RKO (cell line): ENCODE measurements at regions not wholly inside any gene's neighbourhood (a gene's known extent, or its start where the extent isn't known, plus 50 kb on each side); places are given as distances from the start of the nearest gene placed in this dataset.
A peak's percentile ranks its signal among the peaks of the same experiment; 100 is the strongest.
"Not testable (repeated sequence)": the region's sequence is repeated elsewhere in the genome, so short reads cannot be mapped to it uniquely, and the experiment has no call there.

Source experiments
- DNase-seq: peaks from one replicate; pipeline ENCODE4 v3.0.0-alpha.2; 2016; ENCODE audit warnings: low spot score

GRCh38 chr6:147651-148050, 144.6 kb upstream of the DUSP22 start:
- DNase-seq = not testable (repeated sequence)

- DNase-seq = peak; percentile 63
These were observed 144.0 kb upstream of the DUSP22 start for GRCh38 chr6:148051-148984.

- not testable (repeated sequence) for DNase-seq
These were observed 142.1 kb upstream of the DUSP22 start for GRCh38 chr6:150147-150546.

DNA sequence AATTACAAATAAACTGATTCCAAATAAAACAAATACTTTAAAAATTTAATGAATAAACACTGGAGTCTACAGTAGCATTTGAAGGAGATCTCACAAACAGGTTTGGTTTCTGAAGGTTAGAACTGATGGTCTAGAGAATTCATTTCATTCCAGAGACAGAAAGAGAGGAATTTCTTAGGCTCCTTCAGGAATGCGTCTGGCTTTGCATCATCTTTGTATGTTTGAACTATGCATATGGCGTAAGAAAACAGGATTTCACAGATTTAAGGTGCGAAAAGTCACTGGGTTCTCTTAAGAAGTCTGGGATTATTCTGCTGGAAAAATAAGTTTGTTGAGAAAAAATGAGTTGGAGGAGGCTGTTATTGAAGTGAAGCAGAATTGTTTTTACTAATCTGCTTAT, 139.9 kb upstream of the DUSP22 start:
- not testable (repeated sequence) for DNase-seq

DNA sequence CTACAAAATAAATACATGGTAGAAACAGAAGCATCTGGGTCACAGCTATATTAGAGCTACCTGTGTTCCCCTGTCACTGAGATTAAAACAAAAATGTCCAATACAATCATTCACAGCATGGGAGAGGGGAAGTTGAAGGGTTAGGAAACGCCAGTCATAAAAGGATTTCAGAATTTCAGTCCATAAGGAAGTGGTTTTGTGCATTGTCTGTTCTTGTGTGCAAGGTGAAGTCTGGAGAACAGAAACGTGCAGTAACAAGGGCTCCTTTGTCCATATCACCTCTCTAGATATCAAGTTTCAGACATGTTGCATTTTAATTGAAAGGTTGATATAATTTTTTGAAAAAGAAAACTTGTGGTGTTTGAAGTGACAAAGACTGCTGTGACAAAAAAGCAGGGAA, 139.3 kb upstream of the DUSP22 start:
- not testable (repeated sequence) for DNase-seq

GRCh38 chr6:153867-154266, 138.4 kb upstream of the DUSP22 start:
- not testable (repeated sequence) for DNase-seq

DNA sequence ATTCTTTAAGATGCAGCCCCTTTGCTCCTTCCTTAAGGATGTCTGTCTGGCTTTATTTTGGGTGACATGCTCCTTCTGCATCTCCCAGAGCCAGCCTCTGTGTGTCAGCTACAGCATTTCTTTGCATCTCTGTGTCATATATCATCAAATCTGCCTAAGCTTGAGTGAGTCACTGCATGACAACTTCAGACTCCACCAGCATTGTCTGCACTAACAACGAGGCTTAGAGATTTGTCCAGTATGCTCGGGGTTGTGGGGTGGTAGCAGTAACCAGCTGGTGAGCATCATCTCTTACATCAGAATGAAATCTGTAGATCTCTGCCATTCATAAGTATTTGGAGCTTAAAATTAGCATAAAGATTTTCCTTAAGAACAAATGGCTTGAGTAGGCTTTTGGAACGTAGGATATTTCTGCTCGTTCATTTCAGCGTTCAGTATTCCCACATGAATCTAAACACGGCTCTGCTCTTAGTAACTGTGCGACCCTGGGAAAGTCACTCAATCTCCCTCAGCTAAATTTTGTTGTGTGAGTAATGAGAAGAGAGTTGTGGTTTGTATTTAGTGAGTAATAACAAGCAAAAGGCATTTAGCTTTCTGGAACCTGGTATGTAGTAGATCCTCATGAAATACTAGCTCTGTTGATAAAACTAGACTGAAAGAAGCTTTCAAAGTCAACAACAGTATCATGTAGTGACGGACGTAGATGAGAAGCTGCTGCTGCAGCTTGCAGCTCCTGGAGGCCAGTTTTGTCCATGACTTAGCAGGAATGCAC, 137.8 kb upstream of the DUSP22 start:
- peak; percentile 55 for DNase-seq

DNA sequence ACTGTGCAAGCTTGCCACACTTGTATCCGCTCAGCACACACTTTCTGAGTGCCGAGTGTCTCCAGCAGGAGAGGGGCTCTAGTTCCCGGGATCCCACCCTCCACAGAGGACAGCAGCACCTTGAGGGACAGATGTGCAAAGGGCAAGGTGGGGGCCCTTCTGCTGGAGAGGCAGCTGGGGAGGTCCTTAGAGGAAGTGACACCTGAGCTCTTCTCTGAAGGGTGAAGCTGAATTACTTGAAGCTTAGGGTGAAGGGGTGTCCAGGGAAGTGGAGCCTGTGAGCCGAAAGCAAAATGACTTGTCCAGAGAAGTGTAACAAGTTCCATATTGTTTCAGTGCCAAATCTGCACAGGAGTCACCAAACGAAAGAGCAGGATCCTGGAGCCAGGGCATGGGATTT, 136.3 kb upstream of the DUSP22 start:
- DNase-seq = no peak

GRCh38 chr6:156441-157140, 135.7 kb upstream of the DUSP22 start:
- not testable (repeated sequence) for DNase-seq

DNA sequence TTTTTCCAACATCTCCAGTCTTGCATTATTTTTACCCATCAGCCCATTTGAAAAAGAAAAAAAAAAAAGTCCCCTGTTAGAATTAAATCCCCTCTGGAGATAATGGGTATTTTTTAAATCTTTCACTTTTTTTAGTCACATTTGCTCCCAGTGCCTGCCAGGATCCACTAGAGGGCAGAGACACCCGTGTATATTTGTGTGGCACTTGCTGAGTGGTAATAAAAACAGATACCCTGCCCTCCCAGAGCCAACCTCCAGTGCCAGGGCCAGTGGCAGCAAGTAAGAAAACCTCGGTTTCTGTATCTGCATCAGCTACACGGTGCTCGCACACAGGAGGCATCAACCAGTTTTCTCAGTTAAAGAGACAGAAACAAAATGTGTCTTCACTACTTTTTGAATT, 135.1 kb upstream of the DUSP22 start:
- peak; percentile 14 for DNase-seq

DNA sequence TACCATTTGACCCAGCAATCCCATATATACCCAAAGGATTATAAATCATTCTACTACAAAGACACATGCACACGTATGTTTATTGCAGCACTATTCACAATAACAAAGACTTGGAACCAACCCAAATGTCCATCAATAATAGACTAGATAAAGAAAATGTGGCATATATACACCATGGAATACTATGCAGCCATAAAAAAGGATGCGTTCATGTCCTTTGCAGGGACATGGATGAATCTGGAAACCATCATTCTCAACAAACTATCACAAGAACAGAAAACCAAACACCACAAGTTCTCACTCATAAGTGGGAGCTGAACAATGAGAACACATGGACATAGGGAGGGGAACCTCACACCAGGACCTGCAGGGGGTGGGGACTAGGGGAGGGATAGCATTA, 130.6 kb upstream of the DUSP22 start:
- DNase-seq = not testable (repeated sequence)

DNA sequence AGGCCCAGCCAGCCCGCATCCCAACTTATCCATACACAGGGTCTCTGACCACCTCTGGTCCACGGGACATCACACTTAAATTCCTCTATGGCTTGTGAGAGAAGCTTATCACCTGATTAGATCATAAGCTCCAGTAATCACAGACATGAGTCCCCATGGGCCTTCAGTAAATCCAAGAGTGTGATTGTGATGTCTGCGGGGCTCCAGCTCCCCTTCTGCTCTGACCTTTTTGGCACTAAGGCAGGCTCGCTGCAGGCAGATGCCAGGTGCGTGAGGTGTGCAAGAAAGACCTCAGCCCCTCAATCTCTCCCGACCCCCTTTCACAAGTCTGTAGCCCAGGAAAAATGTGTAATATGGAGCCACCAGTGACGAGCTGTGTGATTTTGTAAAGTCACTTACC, 127.6 kb upstream of the DUSP22 start:
- DNase-seq = no peak

- no peak for DNase-seq
These were observed 127.0 kb upstream of the DUSP22 start for GRCh38 chr6:165263-165662.

GRCh38 chr6:165906-166305, 126.4 kb upstream of the DUSP22 start:
- DNase-seq = no peak

GRCh38 chr6:168865-169455, 123.3 kb upstream of the DUSP22 start:
- peak; percentile 67 for DNase-seq

DNA sequence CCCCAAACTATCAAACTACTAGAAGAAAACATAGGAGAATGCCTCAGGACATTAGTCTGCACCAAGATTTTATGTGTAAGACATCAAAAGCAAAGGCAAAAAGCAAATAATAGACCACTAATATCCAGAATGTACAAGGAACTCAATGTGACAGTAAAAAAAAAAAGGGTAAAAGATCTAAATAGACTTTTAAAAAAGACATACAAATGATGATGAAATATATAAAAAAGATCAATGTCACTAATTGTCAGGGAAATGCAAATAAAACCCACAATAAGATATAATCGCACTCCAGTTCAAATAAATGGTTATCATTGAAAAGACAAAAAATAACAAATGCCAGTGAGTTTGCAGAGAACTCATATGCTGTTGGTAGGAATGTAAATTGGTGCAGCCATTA, 118.3 kb upstream of the DUSP22 start:
- DNase-seq = no peak

DNA sequence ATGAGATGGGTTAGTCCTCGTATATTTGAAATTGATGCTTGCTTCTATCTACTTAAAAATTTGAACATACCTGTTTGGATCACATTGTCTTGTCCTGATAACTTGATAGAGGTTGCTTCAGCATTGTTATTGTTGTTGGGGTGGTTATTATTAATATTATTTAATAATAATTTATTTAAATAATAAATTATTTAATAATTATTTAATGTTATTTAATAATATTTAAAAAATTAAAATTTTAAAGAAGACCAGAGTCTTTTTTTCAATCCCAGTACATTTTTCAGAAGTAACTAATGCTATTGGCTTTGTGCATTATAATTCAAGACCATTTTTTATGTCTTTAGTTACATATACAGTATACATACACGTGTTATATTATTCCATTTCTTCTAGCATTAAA, 116.6 kb upstream of the DUSP22 start:
- no peak for DNase-seq

DNA sequence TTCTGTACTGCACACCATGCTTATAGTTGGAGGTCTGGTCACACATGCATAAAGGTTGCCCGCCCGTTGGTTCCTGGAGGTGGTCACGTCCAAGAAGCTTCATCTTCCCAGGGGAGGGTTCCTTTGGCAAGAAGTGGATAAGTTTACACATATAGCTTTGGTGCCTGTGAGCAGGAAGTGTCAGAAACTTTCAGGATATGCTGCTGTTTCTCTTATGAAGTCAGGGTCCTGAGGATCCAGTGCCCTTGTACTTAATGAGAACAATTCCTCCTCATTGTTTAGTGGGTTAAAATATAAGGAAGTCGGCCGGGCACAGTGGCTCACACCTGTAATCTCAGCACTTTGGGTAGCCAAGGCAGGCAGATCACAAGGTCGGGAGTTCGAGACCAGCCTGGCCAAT, 115.5 kb upstream of the DUSP22 start:
- no peak for DNase-seq

DNA sequence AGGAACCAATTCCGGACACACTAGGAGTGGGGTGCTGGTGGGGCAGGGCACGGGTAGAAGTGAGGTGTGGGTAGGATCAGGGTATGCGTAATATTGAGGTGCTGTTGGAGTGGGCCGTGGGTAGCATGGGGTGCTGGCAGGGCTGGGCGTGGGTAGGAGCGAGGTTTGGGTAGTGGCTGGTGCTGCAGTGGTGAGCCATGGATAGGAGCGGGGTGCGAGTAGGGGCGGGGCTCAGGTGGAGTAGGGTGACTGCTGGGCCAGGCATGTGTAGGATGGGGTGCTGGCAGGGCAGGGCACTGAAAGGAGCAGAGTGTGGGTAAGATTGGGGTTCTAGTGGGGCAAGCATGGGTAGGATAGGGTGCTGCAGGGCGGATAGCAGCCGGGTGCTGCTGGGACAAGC, 114.2 kb upstream of the DUSP22 start:
- DNase-seq = no peak

- not testable (repeated sequence) for DNase-seq
These were observed 113.4 kb upstream of the DUSP22 start for GRCh38 chr6:178929-179328.

DNA sequence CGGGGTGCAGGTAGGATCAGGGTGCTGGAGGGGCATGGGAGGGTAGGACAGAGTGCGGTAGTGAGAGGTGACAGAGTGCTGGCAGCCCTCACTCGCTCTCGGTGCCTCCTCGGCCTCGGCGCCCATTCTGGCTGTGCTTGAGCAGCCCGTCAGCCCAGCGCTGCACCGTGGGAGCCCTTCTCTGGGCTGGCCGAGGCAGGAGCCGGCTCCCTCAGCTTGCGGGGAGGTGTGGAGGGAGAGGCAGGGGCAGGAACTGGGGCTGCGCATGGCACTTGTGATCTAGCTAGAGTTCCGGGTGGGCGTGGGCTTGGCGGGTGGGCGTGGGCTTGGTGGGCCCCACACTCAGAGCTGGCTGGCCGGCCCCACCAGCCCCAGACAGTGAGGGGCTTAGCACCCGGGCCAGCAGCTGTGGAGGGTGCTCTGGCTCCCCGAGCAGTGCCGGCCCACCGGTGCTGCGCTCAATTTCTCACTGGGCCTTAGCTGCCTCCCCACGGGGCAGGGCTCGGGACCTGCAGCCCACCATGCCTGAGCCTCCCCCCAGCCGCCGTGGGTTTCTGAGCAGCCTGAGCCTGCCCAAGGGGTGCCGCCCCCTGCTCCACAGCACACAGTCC, 112.8 kb upstream of the DUSP22 start:
- DNase-seq = no peak
